Tibial nerve (tissue), 4 donors: ENCODE measurements at regions not wholly inside any gene's neighbourhood (a gene's known extent, or its start where the extent isn't known, plus 50 kb on each side); places are given as distances from the start of the nearest gene placed in this dataset.

ENCODE experiments used
- CTCF ChIP-seq, 5 experiments: fragments of 200-600 bp in 3 of 5; fragments of 450-650 bp in 2 of 5; sonication (generic) in 3 of 5; IDR thresholded peaks; one replicate each; pipeline ENCODE4 v1.5.1; 2016 to 2019; ENCODE audit warnings: antibody characterized with exemption in 5 of 5, mild to moderate bottlenecking in 3 of 5, moderate library complexity in 2 of 5
- EP300 ChIP-seq, 2 donors: sonication (generic); formaldehyde crosslinking; IDR thresholded peaks; one replicate each; pipeline ENCODE4 v1.6.1; 2017; ENCODE audit warnings: antibody characterized with exemption in 2 of 2, mild to moderate bottlenecking in 1 of 2

GRCh38 chr9:3700772-3701171 is 175.0 kb upstream of the RFX3 start:
- TF ChIP-seq CTCF (IDR thresholded peaks at IDR 0.05) (no peak), EP300 (IDR thresholded peaks at IDR 0.05) (no peak)
